ENCODE measurements at regions not wholly inside any gene's neighbourhood (a gene's known extent, or its start where the extent isn't known, plus 50 kb on each side); places are given as distances from the start of the nearest gene placed in this dataset.
A peak's percentile ranks its signal among the peaks of the same experiment; 100 is the strongest.

DNA sequence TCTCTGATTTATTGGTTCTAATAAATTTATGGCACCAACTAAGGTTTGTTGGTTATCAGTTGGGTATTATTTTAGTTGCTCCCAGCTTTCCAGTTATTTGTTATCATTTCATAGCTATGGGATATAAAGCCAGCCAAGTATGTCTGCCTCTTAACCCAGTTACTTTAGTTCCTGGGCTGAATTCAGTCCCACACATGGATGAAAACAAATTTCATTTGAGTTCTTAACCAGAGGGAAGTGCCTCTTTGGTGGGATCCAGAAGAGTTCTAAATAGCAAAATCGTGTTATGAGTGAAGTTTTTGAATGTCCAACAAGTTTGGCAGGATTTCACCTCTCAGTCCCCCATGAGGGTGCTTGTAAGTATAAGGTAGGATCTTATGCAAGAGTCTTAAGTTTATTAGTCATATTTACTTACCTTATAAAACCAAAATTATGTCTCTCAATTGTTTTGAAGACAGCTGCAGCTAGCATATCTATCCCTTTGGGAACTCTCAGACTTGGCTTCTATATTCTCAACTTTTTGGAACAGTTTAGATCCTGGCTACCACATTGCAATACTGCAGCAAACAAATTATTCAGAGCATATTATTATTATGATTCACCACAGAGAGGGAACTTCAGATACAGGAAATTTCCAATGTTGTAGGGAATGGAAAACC is 683.6 kb downstream of the BCKDHB start:
- TF ChIP-seq, protein P1, sequence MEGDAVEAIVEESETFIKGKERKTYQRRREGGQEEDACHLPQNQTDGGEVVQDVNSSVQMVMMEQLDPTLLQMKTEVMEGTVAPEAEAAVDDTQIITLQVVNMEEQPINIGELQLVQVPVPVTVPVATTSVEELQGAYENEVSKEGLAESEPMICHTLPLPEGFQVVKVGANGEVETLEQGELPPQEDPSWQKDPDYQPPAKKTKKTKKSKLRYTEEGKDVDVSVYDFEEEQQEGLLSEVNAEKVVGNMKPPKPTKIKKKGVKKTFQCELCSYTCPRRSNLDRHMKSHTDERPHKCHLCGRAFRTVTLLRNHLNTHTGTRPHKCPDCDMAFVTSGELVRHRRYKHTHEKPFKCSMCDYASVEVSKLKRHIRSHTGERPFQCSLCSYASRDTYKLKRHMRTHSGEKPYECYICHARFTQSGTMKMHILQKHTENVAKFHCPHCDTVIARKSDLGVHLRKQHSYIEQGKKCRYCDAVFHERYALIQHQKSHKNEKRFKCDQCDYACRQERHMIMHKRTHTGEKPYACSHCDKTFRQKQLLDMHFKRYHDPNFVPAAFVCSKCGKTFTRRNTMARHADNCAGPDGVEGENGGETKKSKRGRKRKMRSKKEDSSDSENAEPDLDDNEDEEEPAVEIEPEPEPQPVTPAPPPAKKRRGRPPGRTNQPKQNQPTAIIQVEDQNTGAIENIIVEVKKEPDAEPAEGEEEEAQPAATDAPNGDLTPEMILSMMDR (IDR thresholded peaks at IDR 0.05): no peak

GRCh38 chr6:80771941-80772340 is 665.5 kb downstream of the BCKDHB start:
- TF ChIP-seq, protein P1 (IDR thresholded peaks at IDR 0.05): no peak

DNA sequence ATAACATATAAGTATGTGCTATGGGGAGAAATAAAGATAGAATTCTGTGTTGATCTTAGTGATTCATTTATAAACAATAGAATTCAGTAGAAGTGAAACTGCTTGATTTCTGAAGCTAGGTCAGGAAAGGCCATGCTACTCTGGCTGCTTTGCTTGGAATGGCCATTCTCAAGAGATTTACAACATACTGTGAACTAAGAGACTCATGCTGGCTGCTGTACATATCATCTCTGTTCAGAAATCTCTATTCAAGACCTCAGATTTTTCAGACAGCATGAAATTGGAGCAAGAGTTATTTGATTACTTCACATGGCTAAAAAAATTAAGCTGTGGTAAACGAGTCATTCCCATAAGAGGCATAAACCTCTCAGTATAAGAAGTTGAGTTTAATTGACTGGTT is 662.6 kb downstream of the BCKDHB start:
- TF ChIP-seq, protein P1 (IDR thresholded peaks at IDR 0.05): no peak

DNA sequence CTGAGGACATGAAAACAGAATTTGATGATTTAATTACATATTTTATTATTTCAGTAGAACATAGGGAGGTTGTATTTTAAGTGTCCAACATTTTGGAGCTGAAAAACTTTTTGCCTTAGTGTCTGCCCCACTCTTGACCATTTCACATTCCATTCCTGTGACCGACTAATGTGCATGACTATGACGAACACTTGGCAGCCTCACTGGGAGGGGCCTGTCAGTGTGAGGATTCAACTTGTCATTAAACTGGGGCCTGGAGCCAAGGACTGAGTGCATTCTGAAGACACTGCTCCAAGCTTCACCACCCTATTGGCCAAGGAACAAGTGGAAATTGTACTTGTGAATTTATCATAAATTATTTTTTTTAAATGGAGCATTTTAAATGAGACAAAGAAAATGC is 661.3 kb downstream of the BCKDHB start:
- TF ChIP-seq, protein P1 (IDR thresholded peaks at IDR 0.05): no peak

DNA sequence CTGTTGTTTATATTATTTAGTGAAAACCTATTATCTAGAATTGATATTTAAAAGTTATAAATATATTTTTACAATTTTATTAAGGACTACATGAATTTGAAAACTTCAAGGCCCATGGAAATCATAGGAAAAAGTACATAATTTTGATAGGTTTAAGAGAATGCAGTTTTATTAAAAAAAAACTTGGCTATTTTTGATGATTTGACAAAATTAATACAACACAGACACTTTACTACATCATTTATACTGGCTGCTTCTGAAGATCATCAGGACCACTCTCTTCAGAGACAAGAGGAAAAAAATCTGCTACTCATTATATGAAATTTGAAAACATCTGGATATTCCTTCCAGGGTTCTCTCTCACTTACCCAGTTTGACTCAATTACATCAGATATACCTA is 637.7 kb downstream of the BCKDHB start:
- TF ChIP-seq, protein P1 (IDR thresholded peaks at IDR 0.05): no peak

DNA sequence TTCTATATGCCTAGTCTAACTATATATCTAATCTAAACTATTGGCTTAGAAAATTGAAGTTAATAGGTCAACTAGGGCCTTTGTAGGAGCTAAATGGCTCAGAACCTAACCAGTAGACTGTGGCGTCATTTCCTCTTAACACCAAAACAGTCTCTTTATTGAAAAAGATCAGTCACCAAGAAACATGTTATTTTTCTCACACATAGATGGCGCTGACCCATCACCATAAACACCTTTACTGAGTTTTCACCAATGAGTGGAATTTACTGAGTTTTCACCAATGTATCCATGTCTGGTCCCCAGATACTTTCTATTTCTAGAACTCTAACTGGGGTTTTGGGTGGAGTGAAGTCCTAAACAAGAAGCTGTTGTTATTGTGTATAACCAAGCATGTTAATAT is 636.0 kb downstream of the BCKDHB start:
- TF ChIP-seq, protein P1 (IDR thresholded peaks at IDR 0.05): peak; percentile 32; the same call in 1 of the 2 replicates

GRCh38 chr6:80733641-80734040 is 627.2 kb downstream of the BCKDHB start:
- TF ChIP-seq, protein P1 (IDR thresholded peaks at IDR 0.05): no peak

GRCh38 chr6:80728830-80729229 is 622.4 kb downstream of the BCKDHB start:
- TF ChIP-seq, protein P1 (IDR thresholded peaks at IDR 0.05): no peak
